ENCODE measurements at regions not wholly inside any gene's neighbourhood (a gene's known extent, or its start where the extent isn't known, plus 50 kb on each side); places are given as distances from the start of the nearest gene placed in this dataset.

DNA sequence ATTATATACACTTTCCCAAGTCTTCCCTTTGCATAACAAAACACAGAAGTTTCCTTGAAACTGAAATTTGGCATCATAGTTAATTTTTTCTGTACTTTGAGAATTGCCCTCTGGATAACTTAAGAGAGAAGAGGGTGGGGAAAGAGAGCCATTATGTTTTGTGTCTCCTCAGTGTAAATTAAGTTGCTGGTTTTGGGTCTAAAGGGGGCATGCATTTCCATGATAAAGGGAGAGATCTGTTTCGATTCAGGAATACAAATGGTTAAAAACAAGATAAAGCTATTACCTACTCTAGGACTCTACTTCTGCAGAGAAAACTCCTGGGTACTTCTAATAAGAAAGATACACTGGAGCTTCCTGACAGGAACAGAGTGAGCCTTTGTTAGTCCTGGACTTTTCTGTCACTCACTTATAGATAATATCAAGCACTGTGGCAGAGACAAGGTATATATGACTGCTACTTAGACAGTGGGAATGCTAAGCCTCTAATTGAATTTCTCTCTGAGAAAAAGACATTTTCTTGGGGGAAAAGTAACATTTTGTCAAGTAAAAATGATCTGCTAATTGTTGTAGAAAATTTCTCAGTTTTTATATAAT lies 142.8 kb upstream of the PCDH9 start:
- DNase-seq (ENCODE audit: extremely low spot score) = no peak
- no peak for TF ChIP-seq CTCF (IDR thresholded peaks at IDR 0.05; ENCODE audit: control extremely low read depth, extremely low read depth, low read depth, missing control alignments)
- CTCF ChIA-PET = no interaction called here
- POLR2A ChIA-PET = no interaction called here

DNA sequence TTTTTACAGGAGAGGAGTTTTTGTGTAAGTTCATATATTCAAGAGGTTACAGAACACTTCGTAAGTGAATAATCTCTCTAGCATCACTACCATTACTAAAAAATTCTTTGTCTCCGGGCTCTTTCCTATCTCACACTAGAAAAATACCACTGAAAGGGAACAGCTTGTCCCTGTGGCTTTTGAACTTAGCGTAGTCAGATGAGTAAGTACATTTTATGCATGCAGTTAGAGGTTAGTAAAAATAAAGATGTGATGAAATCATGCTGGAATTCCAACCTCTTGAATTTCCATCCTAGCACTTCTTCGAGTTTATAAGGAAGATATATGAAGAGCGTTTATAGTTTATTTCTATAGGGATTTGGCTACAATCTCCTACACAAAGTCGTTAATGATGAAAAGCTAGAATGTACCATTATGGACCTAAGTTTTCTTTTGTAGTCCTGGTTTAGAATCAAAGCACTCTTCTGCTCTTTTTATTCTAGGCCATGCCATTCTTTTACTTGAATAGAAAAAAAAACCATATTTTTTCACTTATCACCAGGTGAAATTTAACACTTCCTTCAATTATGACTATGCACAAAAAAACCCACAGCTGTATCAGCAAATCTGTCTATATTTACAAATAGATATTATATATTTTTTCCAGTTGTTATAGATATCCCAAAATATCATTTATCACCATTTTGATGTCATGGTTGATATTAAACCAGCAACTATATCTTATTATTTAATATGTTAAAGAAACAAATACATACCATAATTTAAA lies 139.9 kb upstream of the PCDH9 start:
- no peak for DNase-seq (ENCODE audit: extremely low spot score)
- TF ChIP-seq CTCF (IDR thresholded peaks at IDR 0.05; ENCODE audit: control extremely low read depth, extremely low read depth, low read depth, missing control alignments) = no peak
- ChIA-PET CTCF (no interaction called here), POLR2A (no interaction called here)

GRCh38 chr13:67367399-67367798 lies 137.3 kb upstream of the PCDH9 start:
- TF ChIP-seq CTCF (IDR thresholded peaks at IDR 0.05; ENCODE audit: control extremely low read depth, extremely low read depth, low read depth, missing control alignments) = no peak
- ChIA-PET CTCF (no interaction called here), POLR2A (no interaction called here)
- DNase-seq (ENCODE audit: extremely low spot score) = no peak

- no peak for TF ChIP-seq CTCF (IDR thresholded peaks at IDR 0.05; ENCODE audit: control extremely low read depth, extremely low read depth, low read depth, missing control alignments)
- POLR2A ChIA-PET = no interaction called here
- DNase-seq (ENCODE audit: extremely low spot score) = no peak
- CTCF ChIA-PET = no interaction called here
Measured at GRCh38 chr13:67366533-67366932, 136.4 kb upstream of the PCDH9 start.

DNA sequence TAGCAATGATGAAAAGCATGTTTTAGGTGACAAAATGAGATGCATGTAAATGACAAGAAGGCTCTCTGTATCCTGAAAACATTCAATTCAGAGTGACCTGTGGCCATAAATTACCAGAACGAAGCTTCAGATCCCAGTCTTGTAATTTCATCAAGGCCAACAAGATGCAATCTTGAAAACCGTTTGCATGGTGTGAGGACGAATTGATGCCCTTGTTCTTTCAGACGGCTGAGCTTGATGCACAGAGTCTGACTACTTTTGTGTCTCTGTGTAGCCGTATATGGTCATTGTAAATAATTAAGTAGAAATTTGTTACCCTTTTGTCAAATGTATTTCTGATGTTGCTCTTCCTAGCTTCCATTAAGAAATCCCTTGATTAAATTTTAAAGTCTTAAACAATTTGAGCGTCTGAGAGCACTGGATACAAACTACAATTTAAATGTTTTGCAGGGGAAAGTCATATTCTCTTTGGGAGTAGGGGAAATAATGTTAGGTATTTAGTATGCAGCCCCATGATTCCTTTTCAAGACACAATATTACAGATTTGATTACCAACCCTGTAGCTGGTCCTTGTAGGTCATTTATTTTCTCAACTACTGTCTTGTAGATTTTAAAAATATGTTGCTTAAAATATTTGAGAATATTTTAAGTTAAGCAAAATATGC lies 125.8 kb upstream of the PCDH9 start:
- CTCF ChIA-PET = no interaction called here
- POLR2A ChIA-PET = no interaction called here
- no peak for DNase-seq (ENCODE audit: extremely low spot score)
- TF ChIP-seq CTCF (IDR thresholded peaks at IDR 0.05; ENCODE audit: control extremely low read depth, extremely low read depth, low read depth, missing control alignments) = no peak

GRCh38 chr13:67353941-67354340 lies 123.8 kb upstream of the PCDH9 start:
- no peak for TF ChIP-seq CTCF (IDR thresholded peaks at IDR 0.05; ENCODE audit: control extremely low read depth, extremely low read depth, low read depth, missing control alignments)

More at GRCh38 chr13:67353941-67354340, 123.8 kb upstream of the PCDH9 start:
- POLR2A ChIA-PET = no interaction called here
- CTCF ChIA-PET = no interaction called here
- DNase-seq (ENCODE audit: extremely low spot score) = no peak

Measured in GM10248 (cell line).